Tibial artery (tissue), 4 donors: ENCODE measurements at regions not wholly inside any gene's neighbourhood (a gene's known extent, or its start where the extent isn't known, plus 50 kb on each side); places are given as distances from the start of the nearest gene placed in this dataset.

Experiments
- DNase-seq, 2 donors: peaks; one replicate each; pipeline ENCODE4 v3.0.0-alpha.2; 2019
- H3K27ac ChIP-seq, 2 donors: fragments of 200-600 bp; sonication (generic) in 1 of 2; 1 replicate in 1 of 2; 2 replicates in 1 of 2; pipeline ENCODE4 v1.5.1; 2018 to 2019; ENCODE audit warnings: mild to moderate bottlenecking in 1 of 2
- H3K27me3 ChIP-seq, 2 donors: fragments of 200-600 bp; sonication (generic) in 1 of 2; one replicate each; pipeline versions ENCODE4 v1.5.1 to v1.6.0; 2016 to 2019
- H3K36me3 ChIP-seq, 3 donors: fragments of 200-600 bp; sonication (generic) in 2 of 3; one replicate each; pipeline ENCODE4 v1.5.1; 2016 to 2019; ENCODE audit warnings: mild to moderate bottlenecking in 2 of 3
- H3K4me1 ChIP-seq, 4 donors: fragments of 200-600 bp; sonication (generic) in 2 of 4; 1 replicate in 3 of 4; 2 replicates in 1 of 4; pipeline ENCODE4 v1.5.1; 2016 to 2019
- H3K4me3 ChIP-seq, 2 donors: fragments of 200-600 bp; sonication (generic) in 1 of 2; 1 replicate in 1 of 2; 2 replicates in 1 of 2; pipeline ENCODE4 v1.5.1; 2018 to 2019; ENCODE audit warnings: mild to moderate bottlenecking in 2 of 2
- H3K9me3 ChIP-seq, 3 donors: fragments of 200-600 bp; sonication (generic) in 1 of 3; one replicate each; pipeline ENCODE4 v1.5.1; 2016 to 2019
- CTCF ChIP-seq, 2 experiments: fragments of 200-600 bp in 1 of 2; fragments of 450-650 bp in 1 of 2; IDR thresholded peaks; one replicate each; pipeline ENCODE4 v1.5.1; 2017 to 2019; ENCODE audit warnings: antibody characterized with exemption in 2 of 2, mild to moderate bottlenecking in 1 of 2, moderate library complexity in 1 of 2
- intact Hi-C: fragments of 100-400 bp; cut with DNase I; formaldehyde crosslinking; loops from one replicate; pipeline ENCODE4 v1.15.0; 2023; ENCODE audit warnings: low total_unique reads

GRCh38 chr18:41499345-41499744, 455.7 kb upstream of the PIK3C3 start:
- intact Hi-C loops = no loop called here
- no peak for DNase-seq
- H3K27me3 ChIP-seq = no peaks in the 10 kb centered on the region
- H3K36me3 ChIP-seq = no peaks in the 10 kb centered on the region
- no peak overlapping the region for H3K4me3 ChIP-seq
- no peaks in the 10 kb centered on the region for H3K4me1 ChIP-seq
- H3K9me3 ChIP-seq = no peaks in the 10 kb centered on the region
- no peak overlapping the region for H3K27ac ChIP-seq
- no peak for TF ChIP-seq CTCF (IDR thresholded peaks at IDR 0.05)

- no peaks in the 10 kb centered on the region for H3K36me3 ChIP-seq
- H3K4me3 ChIP-seq = no peak overlapping the region
- no peak for TF ChIP-seq CTCF (IDR thresholded peaks at IDR 0.05)
- no peak for DNase-seq
- intact Hi-C loops = no loop called here
- no peaks in the 10 kb centered on the region for H3K9me3 ChIP-seq
- H3K27me3 ChIP-seq = no peaks in the 10 kb centered on the region
- no peaks in the 10 kb centered on the region for H3K4me1 ChIP-seq
- no peak overlapping the region for H3K27ac ChIP-seq
Observed at GRCh38 chr18:41490861-41491260, 464.2 kb upstream of the PIK3C3 start.

GRCh38 chr18:41486575-41486974, 468.5 kb upstream of the PIK3C3 start:
- no peak overlapping the region for H3K27ac ChIP-seq
- no peak overlapping the region for H3K4me3 ChIP-seq
- no peak for TF ChIP-seq CTCF (IDR thresholded peaks at IDR 0.05)
- no peaks in the 10 kb centered on the region for H3K4me1 ChIP-seq
- H3K9me3 ChIP-seq = no peaks in the 10 kb centered on the region
- intact Hi-C loops = no loop called here
- no peaks in the 10 kb centered on the region for H3K27me3 ChIP-seq
- DNase-seq = no peak
- H3K36me3 ChIP-seq = no peaks in the 10 kb centered on the region

GRCh38 chr18:41484069-41484468, 471.0 kb upstream of the PIK3C3 start:
- no peaks in the 10 kb centered on the region for H3K4me1 ChIP-seq
- TF ChIP-seq CTCF (IDR thresholded peaks at IDR 0.05) = no peak
- intact Hi-C loops = no loop called here
- H3K27ac ChIP-seq = no peak overlapping the region
- H3K27me3 ChIP-seq = no peaks in the 10 kb centered on the region
- DNase-seq = no peak
- no peaks in the 10 kb centered on the region for H3K36me3 ChIP-seq
- H3K9me3 ChIP-seq = no peaks in the 10 kb centered on the region
- no peak overlapping the region for H3K4me3 ChIP-seq

- Histone ChIP-seq H3K36me3 (no peaks in the 10 kb centered on the region), H3K9me3 (no peaks in the 10 kb centered on the region), H3K27me3 (no peaks in the 10 kb centered on the region), H3K4me3 (no peak overlapping the region), H3K27ac (no peak overlapping the region), H3K4me1 (no peaks in the 10 kb centered on the region)
- intact Hi-C loops = no loop called here
- TF ChIP-seq CTCF (IDR thresholded peaks at IDR 0.05) = no peak
- DNase-seq = no peak
Observed at GRCh38 chr18:41482501-41482900, 472.5 kb upstream of the PIK3C3 start.

GRCh38 chr18:41466436-41467160, 488.4 kb upstream of the PIK3C3 start:
- H3K4me1 ChIP-seq = peaks cover 0 to 15% (median 0%) of the 10 kb centered on the region in 4 donors
- H3K36me3 ChIP-seq = no peaks in the 10 kb centered on the region
- TF ChIP-seq CTCF (IDR thresholded peaks at IDR 0.05) = no peak
- H3K27me3 ChIP-seq = no peaks in the 10 kb centered on the region
- intact Hi-C loops = no loop called here
- H3K9me3 ChIP-seq = no peaks in the 10 kb centered on the region
- no peak overlapping the region for H3K27ac ChIP-seq
- no peak overlapping the region for H3K4me3 ChIP-seq
- no peak for DNase-seq
